ENCODE measurements at regions not wholly inside any gene's neighbourhood (a gene's known extent, or its start where the extent isn't known, plus 50 kb on each side); places are given as distances from the start of the nearest gene placed in this dataset.

DNA sequence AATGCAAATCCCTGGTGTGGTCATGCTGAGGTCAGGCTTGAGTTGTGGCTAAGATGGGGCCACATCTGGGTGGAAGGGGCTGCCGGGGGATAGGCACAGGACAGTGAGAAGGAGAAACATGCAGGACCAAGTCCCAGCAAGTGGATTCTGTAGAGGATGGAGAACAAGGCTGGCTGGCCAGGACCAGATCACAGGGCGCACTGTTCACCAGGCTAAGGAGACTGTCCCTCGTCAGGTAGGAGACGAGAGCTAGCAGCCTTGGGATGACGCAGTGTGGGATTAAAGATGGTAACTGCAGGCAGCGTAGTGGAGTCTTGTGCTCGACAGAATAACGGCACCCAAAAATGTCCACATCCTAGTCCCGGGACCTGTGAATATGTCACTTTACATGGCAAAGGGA is 336.1 kb downstream of the BCL11B start:
- DNase-seq = no peak

DNA sequence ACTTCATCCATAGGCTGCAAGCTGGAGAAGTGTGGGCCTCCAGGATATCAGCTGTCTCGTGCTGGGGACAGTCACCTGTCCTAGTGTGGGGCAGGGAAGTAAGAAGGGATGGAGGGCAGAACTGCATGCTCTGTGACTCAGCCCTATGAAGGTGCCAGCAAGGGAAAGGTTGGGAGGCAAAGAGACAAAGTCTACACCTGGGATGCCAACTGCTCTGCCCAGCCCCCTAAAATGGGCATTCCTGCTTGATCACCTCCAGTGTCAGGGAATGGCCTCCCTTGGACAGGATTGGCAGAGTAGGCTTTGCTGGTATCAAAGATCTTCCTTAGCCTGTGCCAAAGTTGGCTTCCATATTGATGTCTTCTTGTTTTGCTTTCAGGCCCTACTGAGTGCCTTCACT is 335.0 kb downstream of the BCL11B start:
- DNase-seq = no peak

DNA sequence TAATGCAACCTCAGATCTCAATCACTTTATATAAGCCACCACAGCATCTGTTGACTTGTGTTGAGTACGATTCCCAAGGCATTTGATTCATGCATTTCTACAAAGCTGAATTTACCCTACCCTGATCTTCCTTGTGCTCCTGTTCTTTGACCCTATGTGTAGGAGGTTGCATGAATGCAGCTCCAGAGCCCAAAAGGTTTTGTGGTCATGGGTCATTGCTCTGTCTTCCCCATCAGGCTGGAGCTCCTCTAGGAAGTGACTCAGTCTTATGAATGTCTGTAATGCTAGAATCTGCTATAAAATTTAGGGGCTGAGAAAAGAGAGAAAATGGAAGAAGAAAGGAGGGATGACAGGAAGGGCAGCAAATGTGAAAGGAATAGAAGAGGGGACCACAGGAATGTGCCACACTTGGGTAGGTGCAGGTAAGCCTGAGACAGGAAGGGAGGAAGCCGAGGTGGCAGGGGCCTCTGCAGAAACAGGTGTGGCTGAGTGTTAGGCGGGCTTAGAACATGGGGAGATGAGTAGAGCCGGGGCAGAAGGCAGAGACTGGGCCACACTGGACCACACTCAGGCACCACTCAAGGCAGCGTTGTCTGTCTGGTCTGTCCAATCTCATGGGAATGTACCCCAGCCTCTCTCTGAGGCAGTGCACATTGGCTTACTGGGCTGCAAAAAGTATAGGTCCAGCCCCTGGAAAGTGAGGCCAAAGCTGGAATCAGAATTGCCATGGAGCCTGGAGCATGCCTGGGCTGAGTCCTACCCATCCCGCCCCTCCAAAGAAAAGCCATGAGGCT is 334.1 kb downstream of the BCL11B start:
- no peak for DNase-seq

DNA sequence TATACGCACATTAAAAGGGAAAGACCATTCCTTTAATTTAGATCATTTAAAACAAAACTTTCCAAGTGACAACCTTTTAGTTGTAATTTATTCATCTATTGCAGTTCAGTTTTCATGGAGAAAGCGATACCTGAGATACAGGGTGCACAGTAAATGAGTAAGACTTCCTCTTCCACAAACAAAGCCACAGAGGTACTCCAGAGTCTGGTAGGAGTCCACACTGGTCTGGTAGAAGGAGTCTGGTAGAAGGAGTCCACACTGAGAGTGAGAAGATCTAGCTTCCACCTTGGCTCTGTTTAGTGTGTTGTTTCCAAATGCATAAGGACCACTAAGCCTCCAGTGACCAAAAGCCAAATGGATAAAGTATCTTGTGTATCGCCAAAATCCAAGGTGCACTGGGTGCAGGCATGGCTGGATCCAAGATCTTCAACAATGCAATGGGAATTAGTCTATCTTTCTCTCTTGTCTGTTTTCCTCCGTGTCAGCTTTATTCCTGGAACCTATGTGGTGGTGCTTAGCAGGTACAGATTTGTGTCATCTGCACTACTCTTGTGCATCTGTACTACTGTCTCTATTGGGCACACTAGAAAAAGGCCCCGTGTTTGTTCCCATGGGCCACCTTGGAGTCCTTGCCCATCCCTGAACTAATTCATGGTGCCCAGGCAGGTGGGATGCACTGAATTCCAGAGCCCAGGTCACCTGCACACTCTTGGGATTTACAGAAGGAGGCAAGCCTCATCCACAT is 331.1 kb downstream of the BCL11B start:
- no peak for DNase-seq

DNA sequence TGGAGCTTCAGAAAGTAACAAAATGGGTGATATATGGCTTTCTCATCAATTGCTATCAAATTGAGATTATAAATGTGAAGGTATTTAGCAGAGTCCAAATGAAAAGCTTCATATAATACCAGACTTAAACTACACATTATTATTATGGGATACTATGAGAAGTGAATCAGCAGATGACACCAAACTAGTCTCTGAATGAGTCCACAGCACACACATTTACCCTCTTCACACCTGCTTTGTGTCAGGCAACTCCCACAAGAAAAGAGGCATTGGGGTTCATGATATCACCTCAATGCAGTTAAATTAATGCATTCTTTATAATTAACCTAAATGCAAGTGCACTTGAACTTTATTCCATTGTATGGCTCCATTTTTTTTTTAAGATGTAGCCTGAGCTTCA is 330.5 kb downstream of the BCL11B start:
- DNase-seq = no peak

DNA sequence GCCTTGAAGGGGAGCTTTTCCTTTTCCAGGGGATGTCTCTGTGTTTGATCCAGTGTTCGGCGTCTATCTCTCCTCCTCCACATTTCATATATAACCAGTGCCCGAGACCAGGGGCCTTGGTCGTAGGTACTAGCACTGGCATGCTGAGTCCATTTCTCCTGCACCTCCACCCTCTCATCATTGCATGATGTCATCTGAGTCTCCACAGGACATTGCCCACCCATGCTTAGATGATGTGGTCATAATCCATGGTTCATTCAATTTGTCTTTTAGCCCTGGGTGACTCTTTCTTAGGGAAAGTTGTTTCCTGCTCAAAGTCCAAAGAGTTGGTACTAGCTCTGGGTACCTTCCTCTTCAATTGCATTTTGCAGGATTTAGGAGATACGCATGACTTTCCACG is 328.1 kb downstream of the BCL11B start:
- no peak for DNase-seq

DNA sequence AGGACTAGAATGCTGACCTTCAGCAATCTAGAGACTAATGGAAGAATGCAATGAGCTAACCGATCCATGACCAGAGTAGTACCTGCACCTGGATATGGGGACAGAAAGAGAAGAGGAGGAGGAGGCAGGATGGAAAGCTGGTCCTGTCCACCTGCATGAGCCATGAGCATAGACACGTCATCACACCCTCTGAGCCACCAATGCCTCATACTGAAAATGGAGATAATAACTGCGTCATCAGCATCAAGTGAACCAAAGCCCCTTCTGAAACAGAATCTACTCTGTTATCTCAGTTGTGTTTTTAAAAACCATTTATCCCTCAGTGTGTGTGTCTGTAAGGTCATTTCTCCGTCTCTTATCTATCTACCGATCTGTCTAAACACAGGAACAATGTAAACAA is 327.0 kb downstream of the BCL11B start:
- DNase-seq = no peak

DNA sequence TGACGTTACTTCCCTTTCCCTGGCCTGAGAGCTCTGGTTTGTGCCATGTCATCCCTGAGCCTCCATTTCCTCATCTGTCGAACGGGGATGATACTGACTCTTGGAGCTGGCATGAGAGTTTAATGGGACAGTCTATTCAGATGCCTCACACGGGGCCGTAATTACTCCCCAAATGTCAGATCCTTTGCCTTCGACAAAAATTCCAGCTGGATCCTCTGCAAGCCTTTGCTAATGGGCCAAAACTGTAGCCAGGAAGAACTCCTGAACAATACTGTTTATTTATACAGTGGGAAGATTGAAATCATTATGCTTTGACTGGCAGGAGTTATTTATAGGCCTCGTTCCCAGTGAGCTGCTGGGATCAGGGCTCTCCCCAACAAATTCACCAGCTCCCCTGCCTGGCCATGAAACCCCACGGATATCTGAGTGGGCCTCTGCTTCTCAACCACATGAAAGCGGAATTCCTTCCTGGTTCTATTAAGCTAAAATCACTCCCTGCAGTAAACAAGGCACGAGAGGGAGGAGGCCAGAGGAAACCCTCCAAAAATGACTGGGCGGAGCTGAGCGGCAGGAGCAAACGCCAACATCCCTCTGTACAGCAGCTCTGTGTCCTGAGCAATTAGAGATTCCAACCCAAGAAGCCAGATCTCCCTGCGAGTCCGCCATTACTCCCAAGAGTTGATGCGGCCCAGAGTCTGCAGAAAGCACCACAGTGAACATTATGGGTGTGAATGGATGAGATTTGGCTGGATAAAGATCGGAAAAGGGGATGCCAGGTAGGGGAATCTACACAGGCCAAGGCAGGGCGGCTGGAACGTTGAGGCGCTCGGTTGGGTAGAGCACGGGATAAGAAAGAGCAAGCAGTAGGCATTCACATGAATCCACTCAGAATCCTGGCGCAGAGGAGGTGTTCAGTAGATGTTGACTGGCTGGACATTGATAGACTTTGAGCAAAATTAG is 326.1 kb downstream of the BCL11B start:
- DNase-seq = no peak

DNA sequence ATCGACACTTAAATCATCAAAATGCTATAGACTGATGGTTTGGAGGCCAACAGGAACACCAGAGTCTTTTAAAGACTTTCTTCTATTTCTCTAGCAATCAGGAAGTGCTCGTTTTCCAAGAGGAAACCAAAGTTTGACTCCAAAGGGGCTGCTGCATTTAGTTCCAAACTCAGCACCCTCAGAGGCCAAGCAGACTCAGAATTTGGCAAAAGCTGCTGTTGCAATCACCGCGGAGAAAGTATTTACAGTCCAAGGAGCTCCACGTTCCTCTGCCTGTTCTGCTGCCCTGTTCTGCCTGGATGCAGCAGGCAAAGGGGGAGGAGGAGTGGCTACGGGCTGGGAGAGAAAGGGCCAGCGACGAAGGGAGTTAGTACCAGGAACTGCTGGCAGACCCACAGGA is 325.1 kb downstream of the BCL11B start:
- peak; percentile 55 for DNase-seq

DNA sequence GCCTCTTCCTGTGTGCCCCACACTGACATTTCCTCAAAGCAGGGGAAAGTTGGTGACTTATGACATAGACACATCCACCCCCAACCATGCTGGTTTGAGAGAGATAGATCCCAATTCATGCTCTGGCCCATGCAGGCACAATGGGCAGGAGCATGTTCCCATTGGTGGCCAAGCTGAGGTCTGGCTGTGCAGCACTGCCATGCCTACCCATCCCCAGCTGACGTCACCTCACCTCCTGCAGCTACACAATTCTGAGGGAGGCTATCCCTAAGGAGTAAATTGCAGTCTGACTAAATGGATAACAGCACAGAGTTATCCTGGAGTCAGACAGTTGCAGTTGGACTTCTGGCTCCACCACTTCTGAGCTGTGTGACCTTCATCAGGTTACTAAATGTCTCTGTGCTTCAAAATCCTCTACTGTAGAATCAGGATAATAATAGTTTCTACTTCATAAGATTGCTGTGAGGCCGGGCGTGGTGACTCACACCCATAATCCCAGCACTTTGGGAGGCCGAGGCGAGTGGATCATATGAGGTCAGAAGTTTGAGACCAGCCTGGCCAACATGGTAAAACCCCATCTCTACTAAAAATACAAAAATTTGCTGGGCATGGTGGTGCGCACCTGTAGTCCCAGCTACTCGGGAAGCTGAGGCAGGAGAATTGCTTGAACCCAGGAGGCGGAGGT is 323.9 kb downstream of the BCL11B start:
- DNase-seq = no peak

DNA sequence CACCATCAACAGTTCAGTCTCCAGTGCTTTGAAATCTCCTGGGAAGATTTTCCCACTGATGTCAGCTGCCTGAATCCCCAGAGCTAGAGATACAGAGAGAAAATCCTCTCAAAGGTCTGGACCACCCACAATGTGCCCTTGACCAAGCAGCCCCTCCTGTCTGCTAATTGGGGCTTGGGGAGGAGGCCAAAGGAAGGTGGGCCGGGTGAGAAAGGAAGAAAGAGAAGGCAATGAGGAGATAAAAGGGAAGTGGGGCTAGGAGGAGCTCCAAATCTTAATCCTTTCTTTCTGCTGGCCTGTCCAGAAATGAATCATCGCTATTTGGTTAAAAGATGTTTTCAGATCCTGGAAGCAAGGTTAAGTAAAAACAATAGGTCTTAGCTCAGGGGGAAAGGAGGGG is 322.9 kb downstream of the BCL11B start:
- DNase-seq = no peak

DNA sequence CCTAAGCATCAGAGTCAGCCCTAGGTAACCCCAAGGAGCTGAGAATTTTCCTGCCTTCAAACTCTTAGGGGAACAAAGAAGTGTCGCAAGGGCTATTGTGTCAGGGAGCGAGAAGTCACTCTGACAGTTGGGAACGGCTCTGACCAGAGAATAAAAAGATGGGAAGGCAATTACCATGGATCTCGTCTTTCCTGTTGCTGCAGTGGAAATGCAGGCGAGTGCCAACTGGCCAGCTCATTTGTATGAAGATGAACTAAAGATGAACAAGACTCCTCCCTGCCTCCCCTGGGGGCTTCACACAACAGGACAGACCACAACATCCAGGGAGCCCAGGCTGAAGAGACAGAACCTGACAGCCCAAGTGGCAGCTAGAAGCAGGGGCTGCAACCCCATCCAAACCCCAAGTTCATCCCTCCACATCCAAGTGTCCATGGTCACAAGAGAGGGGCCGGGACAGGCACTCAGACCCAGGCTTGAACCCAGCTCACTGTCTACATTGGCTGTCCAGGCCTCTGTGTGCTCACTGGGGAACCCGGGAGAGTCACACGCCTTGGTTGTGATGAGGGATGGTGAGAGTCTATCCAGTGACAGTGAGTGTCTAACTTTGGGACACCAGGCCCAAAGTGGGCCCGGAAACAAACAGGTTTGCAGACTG is 322.4 kb downstream of the BCL11B start:
- no peak for DNase-seq

DNA sequence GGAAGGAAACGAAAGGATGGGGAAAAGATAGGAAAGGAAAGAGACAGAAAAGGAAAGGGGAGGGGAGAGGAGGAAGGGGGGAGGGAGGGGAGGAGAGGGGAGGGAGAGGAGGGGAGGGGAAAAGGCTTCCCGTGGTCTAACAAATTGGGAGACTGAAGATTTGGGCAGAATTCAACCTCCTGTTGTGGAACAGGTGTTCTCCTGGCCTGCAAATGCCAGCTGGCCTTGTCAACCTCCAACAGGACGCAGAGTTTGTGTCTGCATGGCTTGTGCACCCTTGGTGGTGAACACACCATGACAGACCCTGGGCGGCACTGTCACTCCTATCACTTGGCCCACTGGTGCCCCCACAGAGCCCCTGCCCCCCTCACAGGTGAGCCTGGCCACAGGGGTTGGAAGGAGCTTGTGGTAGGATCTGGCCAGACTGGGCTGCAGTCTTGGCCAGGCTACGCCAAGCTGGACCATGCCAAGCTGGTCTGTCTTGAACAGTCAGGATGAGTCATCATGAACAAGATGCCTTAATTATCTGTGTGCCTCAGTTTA is 321.6 kb downstream of the BCL11B start:
- DNase-seq = no peak

DNA sequence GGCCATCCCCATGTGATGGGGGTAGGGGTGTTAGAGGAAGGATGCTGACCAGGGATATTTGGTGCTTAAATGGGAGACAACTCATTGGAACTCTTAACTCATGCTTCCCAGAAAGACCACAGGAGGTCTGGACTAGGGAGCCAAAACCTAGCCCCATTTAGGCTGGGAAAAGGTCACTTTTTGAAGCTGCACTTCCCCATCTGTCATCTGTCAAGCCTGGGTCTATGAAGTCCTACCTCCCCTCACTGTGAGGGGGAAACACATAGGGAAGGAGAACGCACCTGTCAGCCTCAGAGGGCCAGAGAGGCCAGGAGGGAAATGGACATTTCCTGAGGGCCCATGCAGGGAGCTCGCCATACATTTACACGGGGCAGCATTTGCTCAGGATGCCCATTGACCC is 321.0 kb downstream of the BCL11B start:
- no peak for DNase-seq

DNA sequence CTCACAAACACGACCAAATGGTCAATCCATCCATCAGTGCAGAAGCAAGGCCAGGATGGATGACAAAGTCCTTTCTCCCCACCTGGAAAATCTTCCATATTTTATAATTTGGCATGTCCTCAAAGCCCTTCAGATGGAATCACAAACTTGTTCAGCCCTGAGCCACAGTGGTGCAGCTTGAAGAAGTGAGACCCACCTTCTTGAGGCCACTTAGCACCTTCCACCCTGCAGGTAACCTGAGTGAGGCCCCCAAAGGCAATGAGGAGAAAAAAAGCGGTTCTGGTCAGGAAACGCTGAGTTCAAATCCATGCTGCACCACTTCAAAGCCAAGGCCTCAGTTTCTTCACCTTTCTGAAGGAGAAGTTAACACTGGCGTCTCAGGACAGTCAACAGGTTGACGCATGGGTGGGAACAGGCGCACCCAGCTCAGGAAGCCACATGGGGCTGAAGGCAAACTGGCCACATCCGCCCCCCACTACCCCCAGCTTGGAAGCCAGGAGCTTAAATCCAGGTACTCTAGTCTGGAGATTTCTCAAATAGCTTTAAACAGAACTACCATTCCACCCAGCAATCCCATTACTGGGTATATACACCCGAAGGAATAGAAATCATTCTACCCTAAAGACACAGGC is 320.4 kb downstream of the BCL11B start:
- no peak for DNase-seq

DNA sequence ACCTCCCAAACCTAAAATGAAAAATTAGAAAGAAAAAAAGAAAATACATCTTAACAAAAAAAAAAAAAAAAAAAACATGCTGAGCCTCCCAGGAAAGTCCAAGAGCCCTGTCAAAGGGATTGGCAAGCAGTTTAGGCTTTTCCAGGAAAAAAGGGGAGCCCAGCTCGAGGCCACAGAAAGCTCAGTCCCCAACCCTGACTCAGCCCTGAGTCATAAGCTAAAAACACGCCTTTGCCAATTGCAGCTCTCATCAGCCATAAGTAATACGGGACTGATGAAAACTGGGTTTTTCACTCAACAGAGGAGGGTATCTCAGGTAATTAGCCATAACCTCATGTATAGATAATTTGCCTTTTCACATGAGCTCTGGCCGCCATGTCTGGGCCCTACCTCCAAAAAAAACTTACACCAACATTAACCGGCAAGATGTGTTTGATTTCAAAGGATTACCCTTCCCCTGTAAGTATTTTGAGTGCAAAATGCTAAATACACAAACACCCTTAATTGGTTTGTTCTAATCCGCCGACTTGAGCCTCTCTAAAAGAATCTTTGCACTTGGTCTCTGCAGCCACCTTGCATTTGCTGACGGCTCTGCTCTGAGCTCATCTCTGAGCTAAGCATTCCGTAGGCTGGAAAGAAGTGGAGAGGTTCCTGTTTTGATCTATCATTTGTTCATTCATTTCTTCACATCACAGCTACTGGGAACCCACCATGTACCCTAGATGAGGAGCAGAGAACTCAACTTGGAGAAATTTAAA is 319.2 kb downstream of the BCL11B start:
- no peak for DNase-seq

DNA sequence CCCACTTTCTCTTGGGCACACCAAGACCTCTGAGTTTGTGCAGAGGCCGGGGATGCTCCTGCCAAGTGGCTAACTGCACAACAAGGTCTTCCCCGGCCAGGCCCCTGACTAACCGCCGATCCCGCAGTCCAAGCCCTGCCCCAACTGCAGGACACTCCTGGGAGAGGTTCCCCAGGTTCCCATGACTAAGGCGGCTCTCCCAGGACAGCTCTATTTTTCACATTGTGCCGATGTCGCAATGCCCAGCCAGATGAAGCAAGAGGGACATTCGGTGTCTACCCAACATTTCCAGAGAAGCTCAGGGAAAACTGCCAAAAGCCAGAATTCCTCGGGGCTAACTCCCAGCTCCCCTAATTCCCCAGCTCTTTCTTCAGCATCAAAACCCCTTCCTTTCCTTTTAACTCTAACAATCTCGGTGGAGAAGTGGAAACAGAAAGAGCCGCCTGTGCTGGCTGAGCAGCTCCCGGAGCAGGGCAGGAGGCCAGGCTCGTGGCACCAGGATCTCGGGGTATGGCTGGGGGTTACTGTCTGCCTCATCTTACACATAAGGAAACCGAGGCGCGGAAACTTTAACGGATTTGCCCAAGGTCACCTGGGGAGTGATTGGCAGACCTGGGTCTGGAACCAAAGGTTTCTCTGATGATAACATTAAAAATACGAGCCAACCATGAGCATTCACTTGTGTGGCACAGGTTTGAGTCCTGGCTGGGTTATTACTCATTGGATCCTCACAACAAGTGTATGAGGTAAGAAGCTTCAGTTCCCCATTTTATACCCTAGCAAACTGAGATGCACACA is 318.2 kb downstream of the BCL11B start:
- DNase-seq = no peak

DNA sequence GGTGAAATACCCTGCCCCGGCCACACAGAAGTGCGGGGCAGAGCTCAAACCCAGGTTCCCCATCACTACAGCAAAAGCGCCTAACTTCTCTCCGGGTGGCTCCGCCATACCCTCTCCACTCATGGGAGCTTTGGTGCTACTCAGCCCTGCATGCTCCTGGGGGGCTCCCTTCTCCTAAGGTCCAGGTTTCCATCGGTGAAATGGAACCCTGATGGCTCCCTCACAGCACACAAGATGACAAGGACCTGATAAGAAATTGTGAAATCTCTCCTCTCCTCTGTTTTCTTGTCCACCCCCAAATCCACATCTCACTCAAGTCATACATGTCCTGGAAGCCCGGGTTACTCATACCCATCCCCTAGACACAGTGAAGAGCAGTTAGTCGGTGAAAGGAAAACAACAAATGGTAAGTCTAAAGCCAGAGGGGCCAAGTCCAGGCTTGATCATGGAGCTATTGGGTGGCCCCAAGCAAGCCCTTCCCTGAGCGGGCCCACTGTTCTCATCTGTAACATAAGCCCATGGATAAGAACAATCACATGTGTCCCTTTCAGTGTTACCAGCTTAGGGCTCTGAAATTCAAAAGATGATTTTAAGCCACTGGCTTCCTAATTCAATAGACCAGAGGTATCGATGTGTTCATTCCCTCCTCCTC is 317.5 kb downstream of the BCL11B start:
- DNase-seq = no peak

Data from muscle of arm (tissue), 1 donor.